ENCODE measurements at regions not wholly inside any gene's neighbourhood (a gene's known extent, or its start where the extent isn't known, plus 50 kb on each side); places are given as distances from the start of the nearest gene placed in this dataset.

GRCh38 chr1:81600878-81601622 lies 199.7 kb upstream of the ADGRL2 start:
- Mint-ChIP-seq H3K9me3 (ENCODE audit: low read depth) (no peaks in the 10 kb centered on the region), H3K27me3 (no peaks in the 10 kb centered on the region), H3K36me3 (ENCODE audit: insufficient read depth) (no peaks in the 10 kb centered on the region), H3K4me3 (ENCODE audit: low read depth) (no peak overlapping the region), H3K27ac (no peak overlapping the region), H3K4me1 (ENCODE audit: low read depth) (peaks cover 3% of the 10 kb centered on the region)
- DNase-seq (ENCODE audit: low spot score, unreplicated experiment): no peak
- TF ChIP-seq CTCF (IDR thresholded peaks at IDR 0.05; ENCODE audit: unreplicated experiment): no peak

GRCh38 chr1:81600363-81600762 lies 200.4 kb upstream of the ADGRL2 start:
- Mint-ChIP-seq H3K27me3 (no peaks in the 10 kb centered on the region), H3K27ac (no peak overlapping the region), H3K36me3 (ENCODE audit: insufficient read depth) (no peaks in the 10 kb centered on the region), H3K4me1 (ENCODE audit: low read depth) (peaks cover 3% of the 10 kb centered on the region), H3K9me3 (ENCODE audit: low read depth) (no peaks in the 10 kb centered on the region), H3K4me3 (ENCODE audit: low read depth) (no peak overlapping the region)
- DNase-seq (ENCODE audit: low spot score, unreplicated experiment): no peak
- no peak for TF ChIP-seq CTCF (IDR thresholded peaks at IDR 0.05; ENCODE audit: unreplicated experiment)

GRCh38 chr1:81598623-81599022 lies 202.1 kb upstream of the ADGRL2 start:
- H3K4me3 Mint-ChIP-seq (ENCODE audit: low read depth): no peak overlapping the region
- TF ChIP-seq CTCF (IDR thresholded peaks at IDR 0.05; ENCODE audit: unreplicated experiment): no peak
- no peaks in the 10 kb centered on the region for H3K27me3 Mint-ChIP-seq
- DNase-seq (ENCODE audit: low spot score, unreplicated experiment): no peak
- H3K27ac Mint-ChIP-seq: no peak overlapping the region
- no peaks in the 10 kb centered on the region for H3K9me3 Mint-ChIP-seq (ENCODE audit: low read depth)
- peaks cover 4% of the 10 kb centered on the region for H3K4me1 Mint-ChIP-seq (ENCODE audit: low read depth)
- no peaks in the 10 kb centered on the region for H3K36me3 Mint-ChIP-seq (ENCODE audit: insufficient read depth)

GRCh38 chr1:81597720-81598426 lies 202.9 kb upstream of the ADGRL2 start:
- Mint-ChIP-seq H3K36me3 (ENCODE audit: insufficient read depth) (no peaks in the 10 kb centered on the region), H3K4me1 (ENCODE audit: low read depth) (peaks cover 4% of the 10 kb centered on the region), H3K27me3 (no peaks in the 10 kb centered on the region), H3K4me3 (ENCODE audit: low read depth) (no peak overlapping the region), H3K9me3 (ENCODE audit: low read depth) (no peaks in the 10 kb centered on the region), H3K27ac (no peak overlapping the region)
- TF ChIP-seq CTCF (IDR thresholded peaks at IDR 0.05; ENCODE audit: unreplicated experiment): no peak
- DNase-seq (ENCODE audit: low spot score, unreplicated experiment): no peak

- H3K27me3 Mint-ChIP-seq: no peaks in the 10 kb centered on the region
- no peak for DNase-seq (ENCODE audit: low spot score, unreplicated experiment)
Measured at GRCh38 chr1:81596341-81596740, 204.4 kb upstream of the ADGRL2 start.

More at GRCh38 chr1:81596341-81596740, 204.4 kb upstream of the ADGRL2 start:
- H3K9me3 Mint-ChIP-seq (ENCODE audit: low read depth): no peaks in the 10 kb centered on the region
- no peak for TF ChIP-seq CTCF (IDR thresholded peaks at IDR 0.05; ENCODE audit: unreplicated experiment)
- no peaks in the 10 kb centered on the region for H3K36me3 Mint-ChIP-seq (ENCODE audit: insufficient read depth)
- no peak overlapping the region for H3K27ac Mint-ChIP-seq
- H3K4me3 Mint-ChIP-seq (ENCODE audit: low read depth): no peak overlapping the region
- H3K4me1 Mint-ChIP-seq (ENCODE audit: low read depth): peaks cover 4% of the 10 kb centered on the region
